ENCODE measurements at regions not wholly inside any gene's neighbourhood (a gene's known extent, or its start where the extent isn't known, plus 50 kb on each side); places are given as distances from the start of the nearest gene placed in this dataset.

DNA sequence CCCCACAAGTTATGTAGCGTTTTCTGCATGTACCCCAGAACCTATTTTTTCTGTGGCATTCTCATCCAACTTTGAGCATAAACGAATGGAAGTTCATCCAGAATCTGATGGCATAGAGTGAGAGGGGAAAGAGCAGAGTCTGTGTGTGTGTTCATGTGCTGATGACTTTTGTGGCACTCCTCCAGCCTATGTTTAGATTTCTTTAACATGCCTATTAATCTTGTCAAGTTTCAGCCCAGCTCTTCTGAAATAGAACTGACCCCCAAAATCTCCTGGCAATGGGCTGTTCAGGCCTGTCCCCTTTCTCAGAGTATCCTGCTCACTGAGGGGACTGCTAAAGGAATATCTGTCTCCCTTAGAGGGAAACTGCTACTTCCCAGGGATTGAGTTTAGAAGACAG, 56.4 kb upstream of the NEO1 start:
- TF ChIP-seq, protein P1, sequence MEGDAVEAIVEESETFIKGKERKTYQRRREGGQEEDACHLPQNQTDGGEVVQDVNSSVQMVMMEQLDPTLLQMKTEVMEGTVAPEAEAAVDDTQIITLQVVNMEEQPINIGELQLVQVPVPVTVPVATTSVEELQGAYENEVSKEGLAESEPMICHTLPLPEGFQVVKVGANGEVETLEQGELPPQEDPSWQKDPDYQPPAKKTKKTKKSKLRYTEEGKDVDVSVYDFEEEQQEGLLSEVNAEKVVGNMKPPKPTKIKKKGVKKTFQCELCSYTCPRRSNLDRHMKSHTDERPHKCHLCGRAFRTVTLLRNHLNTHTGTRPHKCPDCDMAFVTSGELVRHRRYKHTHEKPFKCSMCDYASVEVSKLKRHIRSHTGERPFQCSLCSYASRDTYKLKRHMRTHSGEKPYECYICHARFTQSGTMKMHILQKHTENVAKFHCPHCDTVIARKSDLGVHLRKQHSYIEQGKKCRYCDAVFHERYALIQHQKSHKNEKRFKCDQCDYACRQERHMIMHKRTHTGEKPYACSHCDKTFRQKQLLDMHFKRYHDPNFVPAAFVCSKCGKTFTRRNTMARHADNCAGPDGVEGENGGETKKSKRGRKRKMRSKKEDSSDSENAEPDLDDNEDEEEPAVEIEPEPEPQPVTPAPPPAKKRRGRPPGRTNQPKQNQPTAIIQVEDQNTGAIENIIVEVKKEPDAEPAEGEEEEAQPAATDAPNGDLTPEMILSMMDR (IDR thresholded peaks at IDR 0.05), result no peak
- H3K4me1 Mint-ChIP-seq, result no peaks in the 10 kb centered on the region
- intact Hi-C loops (cut with micrococcal nuclease), result no loop called here
- H3K4me3 Mint-ChIP-seq, result no peak overlapping the region
- DNase-seq (no peak), ATAC-seq (ENCODE audit: low read depth) (no peak)
- ChIA-PET POLR2A (no interaction called here), CTCF (no interaction called here)
- no peaks in the 10 kb centered on the region for H3K36me3 Mint-ChIP-seq (ENCODE audit: low read depth)
- H3K27me3 Mint-ChIP-seq, result peaks cover 5% of the 10 kb centered on the region
- H3K27ac Mint-ChIP-seq, result no peak overlapping the region
- no peaks in the 10 kb centered on the region for H3K9me3 Mint-ChIP-seq

DNA sequence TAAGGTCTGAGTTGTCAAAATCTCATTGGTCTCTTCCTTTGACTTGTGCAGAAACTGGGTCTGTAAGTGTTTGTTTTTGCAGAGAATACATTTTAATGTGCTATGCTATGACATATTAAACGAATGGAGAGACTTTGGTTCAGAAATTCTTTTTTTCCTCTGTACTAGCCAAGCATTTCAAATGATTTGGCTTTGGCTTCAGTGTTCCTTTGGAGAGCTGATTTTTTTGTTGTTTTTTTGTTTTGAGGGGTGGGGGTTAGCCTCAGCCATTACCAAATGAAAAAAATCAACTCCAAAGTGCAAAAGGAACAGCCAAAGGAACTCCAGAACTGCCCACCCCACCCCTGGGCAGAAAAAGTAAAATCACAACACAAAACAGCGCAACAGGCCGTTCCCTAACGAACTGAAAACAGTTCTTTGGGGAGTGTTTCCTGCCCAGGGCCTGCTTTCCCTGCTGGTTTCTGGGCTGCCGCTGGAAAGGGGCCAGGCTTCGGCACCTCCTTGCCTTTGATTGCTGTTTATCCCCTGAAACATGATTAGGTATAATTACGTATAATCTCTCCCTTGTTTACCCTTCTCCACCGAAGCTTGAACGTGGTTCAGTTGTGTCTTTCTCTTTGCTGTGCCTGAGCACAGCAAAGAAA, 57.6 kb upstream of the NEO1 start:
- Mint-ChIP-seq H3K36me3 (ENCODE audit: low read depth) (no peaks in the 10 kb centered on the region), H3K27ac (no peak overlapping the region), H3K4me3 (no peak overlapping the region), H3K27me3 (peaks cover 5% of the 10 kb centered on the region), H3K9me3 (no peaks in the 10 kb centered on the region), H3K4me1 (no peaks in the 10 kb centered on the region)
- DNase-seq (no peak), ATAC-seq (ENCODE audit: low read depth) (no peak)
- ChIA-PET CTCF (no interaction called here), POLR2A (no interaction called here)
- TF ChIP-seq, protein P1 (IDR thresholded peaks at IDR 0.05), result no peak
- intact Hi-C loops (cut with micrococcal nuclease), result no loop called here

DNA sequence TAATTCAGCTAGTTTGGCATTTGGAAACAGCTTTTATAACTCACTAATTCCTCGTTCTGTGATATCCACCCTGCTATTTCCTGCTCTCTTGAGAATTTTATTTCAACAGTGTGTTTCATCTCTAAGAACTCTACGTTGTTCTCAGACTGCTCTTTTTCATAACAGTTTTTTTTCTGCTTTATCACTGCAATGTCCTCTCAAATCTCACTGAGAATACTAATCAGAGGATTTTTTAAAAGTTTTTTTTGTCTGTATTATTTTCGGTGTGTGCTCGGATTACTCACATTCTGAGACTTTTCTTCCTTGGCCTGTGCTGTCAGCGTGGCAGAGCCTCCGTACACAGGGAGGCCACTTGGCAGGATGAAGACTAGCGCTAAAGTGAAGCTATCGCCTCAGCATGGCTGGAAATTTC, 59.4 kb upstream of the NEO1 start:
- CTCF ChIA-PET, result no interaction called here
- Mint-ChIP-seq H3K27me3 (peaks cover 1% of the 10 kb centered on the region), H3K36me3 (ENCODE audit: low read depth) (no peaks in the 10 kb centered on the region), H3K9me3 (no peaks in the 10 kb centered on the region), H3K4me3 (no peak overlapping the region), H3K4me1 (no peaks in the 10 kb centered on the region), H3K27ac (no peak overlapping the region)
- intact Hi-C loops (cut with micrococcal nuclease), result no loop called here
- DNase-seq (no peak), ATAC-seq (ENCODE audit: low read depth) (no peak)
- TF ChIP-seq, protein P1 (IDR thresholded peaks at IDR 0.05), result no peak
- POLR2A ChIA-PET, result no interaction called here

DNA sequence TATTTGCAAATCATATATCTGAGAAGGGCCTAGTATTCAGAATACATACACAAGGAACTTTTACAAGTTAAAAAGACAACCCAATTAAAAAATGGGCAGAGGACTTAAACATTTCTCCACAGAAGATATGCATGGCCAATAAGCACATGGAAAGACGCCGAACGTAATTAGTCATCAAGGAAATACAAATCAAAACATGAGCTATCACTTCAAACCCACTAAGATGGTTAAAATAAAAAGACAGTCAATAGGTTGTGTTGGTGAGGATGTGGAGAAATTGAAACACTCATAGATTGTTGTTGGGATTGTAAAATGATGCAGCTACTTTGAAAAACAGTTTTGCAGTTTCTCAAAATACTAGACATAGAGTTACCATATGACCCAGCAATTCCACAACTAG, 61.2 kb upstream of the NEO1 start:
- Mint-ChIP-seq H3K9me3 (no peaks in the 10 kb centered on the region), H3K36me3 (ENCODE audit: low read depth) (no peaks in the 10 kb centered on the region), H3K27ac (no peak overlapping the region), H3K27me3 (peaks cover 6% of the 10 kb centered on the region), H3K4me3 (no peak overlapping the region), H3K4me1 (no peaks in the 10 kb centered on the region)
- ChIA-PET CTCF (no interaction called here), POLR2A (no interaction called here)
- ATAC-seq (ENCODE audit: low read depth) (no peak), DNase-seq (no peak)
- TF ChIP-seq, protein P1 (IDR thresholded peaks at IDR 0.05), result no peak
- intact Hi-C loops (cut with micrococcal nuclease), result no loop called here

DNA sequence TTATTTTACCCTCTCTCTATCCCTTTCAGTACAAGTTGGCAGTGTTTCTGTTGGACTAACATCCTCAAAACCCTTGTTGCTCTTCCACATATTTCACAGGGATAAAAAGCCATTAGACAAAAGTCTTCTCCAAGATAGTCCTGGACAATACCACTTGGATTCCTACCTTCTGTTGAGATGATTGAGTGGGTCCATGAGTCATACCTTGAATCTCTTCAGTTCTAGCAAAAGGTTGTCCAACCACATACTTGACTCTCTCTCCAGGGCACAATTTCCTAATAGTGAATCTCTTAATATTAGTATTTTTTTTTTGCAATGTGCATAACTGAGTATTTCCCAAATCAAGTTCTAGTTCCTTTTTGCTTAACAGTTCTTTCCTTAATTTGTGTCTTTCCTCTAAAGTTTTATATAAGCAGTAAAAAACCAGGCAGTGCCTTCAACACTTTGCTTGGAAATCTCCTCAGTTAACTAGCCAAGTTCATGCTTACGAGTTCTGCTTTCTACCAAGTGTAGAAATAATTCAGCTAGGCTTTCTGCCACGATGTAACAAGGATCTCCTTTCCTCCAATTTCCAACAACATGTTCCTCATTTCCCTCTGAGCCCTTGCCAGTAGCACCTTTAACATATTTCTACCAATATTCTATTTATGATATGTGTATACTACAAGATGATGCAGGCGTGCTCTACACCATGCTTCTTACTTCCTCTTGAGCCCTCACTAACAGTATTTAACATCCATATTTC, 68.3 kb upstream of the NEO1 start:
- TF ChIP-seq, protein P1 (IDR thresholded peaks at IDR 0.05), result no peak
- H3K4me3 Mint-ChIP-seq, result no peak overlapping the region
- H3K9me3 Mint-ChIP-seq, result no peaks in the 10 kb centered on the region
- peaks cover 16% of the 10 kb centered on the region for H3K27me3 Mint-ChIP-seq
- no peak overlapping the region for H3K27ac Mint-ChIP-seq
- no peaks in the 10 kb centered on the region for H3K4me1 Mint-ChIP-seq
- CTCF ChIA-PET, result no interaction called here
- intact Hi-C loops (cut with micrococcal nuclease), result no loop called here
- ATAC-seq (ENCODE audit: low read depth) (no peak), DNase-seq (no peak)
- no peaks in the 10 kb centered on the region for H3K36me3 Mint-ChIP-seq (ENCODE audit: low read depth)
- POLR2A ChIA-PET, result no interaction called here
